ENCODE measurements at regions not wholly inside any gene's neighbourhood (a gene's known extent, or its start where the extent isn't known, plus 50 kb on each side); places are given as distances from the start of the nearest gene placed in this dataset.

DNA sequence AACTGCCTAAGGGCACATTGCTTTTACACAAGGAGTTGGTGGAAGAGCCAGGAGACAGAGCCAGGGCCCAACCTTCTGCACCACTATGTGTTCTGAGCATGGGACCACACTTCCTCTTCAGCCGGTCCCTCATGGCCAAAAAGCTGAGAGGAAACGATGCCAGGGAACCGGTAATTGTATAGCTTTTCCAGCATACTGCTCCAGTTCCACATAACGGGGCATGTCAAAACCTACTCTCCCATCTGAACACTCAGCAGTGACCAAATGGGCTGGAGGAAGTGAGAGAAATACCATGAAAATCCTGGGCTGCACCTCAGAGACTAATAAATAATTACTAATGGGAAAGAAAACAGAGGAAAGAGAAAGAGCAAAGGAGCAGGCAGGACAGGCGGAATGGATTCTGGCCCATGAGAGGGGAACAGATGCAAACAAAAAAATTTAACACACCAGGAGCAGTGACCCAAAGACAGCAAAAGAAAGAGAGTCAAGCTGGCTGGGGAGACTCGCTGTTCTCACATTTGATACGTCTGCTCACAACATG lies 52.0 kb upstream of the BMP2 start:
- no peak overlapping the region for H3K4me3 ChIP-seq (ENCODE audit: low read length)
- no peaks in the 10 kb centered on the region for H3K4me1 ChIP-seq (ENCODE audit: low read length)
- TF ChIP-seq, protein P1, sequence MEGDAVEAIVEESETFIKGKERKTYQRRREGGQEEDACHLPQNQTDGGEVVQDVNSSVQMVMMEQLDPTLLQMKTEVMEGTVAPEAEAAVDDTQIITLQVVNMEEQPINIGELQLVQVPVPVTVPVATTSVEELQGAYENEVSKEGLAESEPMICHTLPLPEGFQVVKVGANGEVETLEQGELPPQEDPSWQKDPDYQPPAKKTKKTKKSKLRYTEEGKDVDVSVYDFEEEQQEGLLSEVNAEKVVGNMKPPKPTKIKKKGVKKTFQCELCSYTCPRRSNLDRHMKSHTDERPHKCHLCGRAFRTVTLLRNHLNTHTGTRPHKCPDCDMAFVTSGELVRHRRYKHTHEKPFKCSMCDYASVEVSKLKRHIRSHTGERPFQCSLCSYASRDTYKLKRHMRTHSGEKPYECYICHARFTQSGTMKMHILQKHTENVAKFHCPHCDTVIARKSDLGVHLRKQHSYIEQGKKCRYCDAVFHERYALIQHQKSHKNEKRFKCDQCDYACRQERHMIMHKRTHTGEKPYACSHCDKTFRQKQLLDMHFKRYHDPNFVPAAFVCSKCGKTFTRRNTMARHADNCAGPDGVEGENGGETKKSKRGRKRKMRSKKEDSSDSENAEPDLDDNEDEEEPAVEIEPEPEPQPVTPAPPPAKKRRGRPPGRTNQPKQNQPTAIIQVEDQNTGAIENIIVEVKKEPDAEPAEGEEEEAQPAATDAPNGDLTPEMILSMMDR (IDR thresholded peaks at IDR 0.05; ENCODE audit: low read depth, low read length) = no peak
- TF ChIP-seq EZH2phosphoT487 (IDR thresholded peaks at IDR 0.05; ENCODE audit: low read depth) = no peak
- no peak overlapping the region for H3K27ac ChIP-seq (ENCODE audit: low read length)
- no peaks in the 10 kb centered on the region for H3K9me3 ChIP-seq (ENCODE audit: insufficient read depth, low read length)
- H2AFZ ChIP-seq (ENCODE audit: low read depth, low read length) = no peak overlapping the region
- no peaks in the 10 kb centered on the region for H4K20me1 ChIP-seq (ENCODE audit: insufficient read depth, low read length)
- H3K9ac ChIP-seq (ENCODE audit: low read length) = no peak overlapping the region
- H3K36me3 ChIP-seq (replicated peaks; ENCODE audit: low read depth, low read length) = no peaks in the 10 kb centered on the region
- H3K4me2 ChIP-seq (ENCODE audit: low read length) = no peak overlapping the region
- H3K79me2 ChIP-seq (ENCODE audit: low read length) = no peaks in the 10 kb centered on the region
- H3K27me3 ChIP-seq (ENCODE audit: low read depth, low read length) = no peaks in the 10 kb centered on the region

GRCh38 chr20:6714279-6714711 lies 53.2 kb upstream of the BMP2 start:
- no peak overlapping the region for H3K9ac ChIP-seq (ENCODE audit: low read length)
- no peaks in the 10 kb centered on the region for H3K27me3 ChIP-seq (ENCODE audit: low read depth, low read length)
- no peak overlapping the region for H3K4me2 ChIP-seq (ENCODE audit: low read length)
- H3K27ac ChIP-seq (ENCODE audit: low read length) = no peak overlapping the region
- H3K9me3 ChIP-seq (ENCODE audit: insufficient read depth, low read length) = no peaks in the 10 kb centered on the region
- H3K79me2 ChIP-seq (ENCODE audit: low read length) = no peaks in the 10 kb centered on the region
- H3K36me3 ChIP-seq (replicated peaks; ENCODE audit: low read depth, low read length) = no peaks in the 10 kb centered on the region
- no peaks in the 10 kb centered on the region for H3K4me1 ChIP-seq (ENCODE audit: low read length)
- H4K20me1 ChIP-seq (ENCODE audit: insufficient read depth, low read length) = no peaks in the 10 kb centered on the region
- TF ChIP-seq, protein P1 (IDR thresholded peaks at IDR 0.05; ENCODE audit: low read depth, low read length) = no peak
- no peak for TF ChIP-seq EZH2phosphoT487 (IDR thresholded peaks at IDR 0.05; ENCODE audit: low read depth)
- H3K4me3 ChIP-seq (ENCODE audit: low read length) = no peak overlapping the region
- H2AFZ ChIP-seq (ENCODE audit: low read depth, low read length) = no peak overlapping the region

DNA sequence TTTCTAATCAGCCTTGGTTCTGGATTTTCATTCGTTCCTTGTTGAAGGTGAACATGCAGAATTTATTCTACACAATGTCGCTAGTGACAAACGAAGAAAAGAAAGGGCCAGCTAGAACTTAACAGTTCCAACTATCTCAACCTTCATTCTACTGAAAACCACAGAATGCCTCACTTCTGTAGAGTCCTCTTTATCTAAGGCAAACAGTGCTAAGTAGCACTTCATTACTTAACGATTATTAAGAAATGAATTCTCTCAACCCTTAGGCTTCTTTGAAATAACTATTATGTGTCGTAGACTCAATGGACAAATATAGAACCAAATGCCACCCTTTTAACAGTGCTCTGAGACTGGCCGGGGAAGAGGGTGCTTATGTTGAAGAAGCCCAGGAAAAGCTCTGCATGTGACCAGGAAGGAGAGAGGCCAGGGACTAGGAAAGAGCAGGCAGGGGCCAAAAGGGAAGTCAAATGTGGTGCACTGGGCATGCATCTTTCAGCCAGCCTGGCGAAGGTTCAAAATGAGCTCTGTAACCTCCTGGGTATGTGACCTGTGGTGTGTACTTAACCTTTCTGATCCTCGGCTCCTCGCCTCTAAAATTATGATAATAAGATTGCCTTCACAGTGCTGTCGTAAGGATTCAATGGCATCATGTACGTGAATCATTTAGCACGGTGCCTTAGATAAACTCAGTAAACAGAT lies 55.4 kb upstream of the BMP2 start:
- Histone ChIP-seq H3K9ac (ENCODE audit: low read length) (no peak overlapping the region), H3K4me2 (ENCODE audit: low read length) (no peak overlapping the region), H3K27ac (ENCODE audit: low read length) (no peak overlapping the region), H3K79me2 (ENCODE audit: low read length) (no peaks in the 10 kb centered on the region), H3K9me3 (ENCODE audit: insufficient read depth, low read length) (no peaks in the 10 kb centered on the region), H2AFZ (ENCODE audit: low read depth, low read length) (no peak overlapping the region), H3K4me3 (ENCODE audit: low read length) (no peak overlapping the region), H3K36me3 (replicated peaks; ENCODE audit: low read depth, low read length) (no peaks in the 10 kb centered on the region), H3K27me3 (ENCODE audit: low read depth, low read length) (no peaks in the 10 kb centered on the region), H4K20me1 (ENCODE audit: insufficient read depth, low read length) (0 out of 2 replicates have a peak, but pooled peaks cover 1% of the 10 kb centered on the region), H3K4me1 (ENCODE audit: low read length) (no peaks in the 10 kb centered on the region)
- TF ChIP-seq EZH2phosphoT487 (IDR thresholded peaks at IDR 0.05; ENCODE audit: low read depth) = no peak

- Histone ChIP-seq H3K4me3 (ENCODE audit: low read length) (no peak overlapping the region), H3K27me3 (ENCODE audit: low read depth, low read length) (no peaks in the 10 kb centered on the region), H3K79me2 (ENCODE audit: low read length) (no peaks in the 10 kb centered on the region), H3K36me3 (replicated peaks; ENCODE audit: low read depth, low read length) (no peaks in the 10 kb centered on the region), H3K4me1 (ENCODE audit: low read length) (no peaks in the 10 kb centered on the region), H2AFZ (ENCODE audit: low read depth, low read length) (no peak overlapping the region), H3K9ac (ENCODE audit: low read length) (no peak overlapping the region), H4K20me1 (ENCODE audit: insufficient read depth, low read length) (0 out of 2 replicates have a peak, but pooled peaks cover 3% of the 10 kb centered on the region), H3K27ac (ENCODE audit: low read length) (no peak overlapping the region), H3K9me3 (ENCODE audit: insufficient read depth, low read length) (no peaks in the 10 kb centered on the region), H3K4me2 (ENCODE audit: low read length) (no peak overlapping the region)
- TF ChIP-seq EZH2phosphoT487 (IDR thresholded peaks at IDR 0.05; ENCODE audit: low read depth) = no peak
- TF ChIP-seq, protein P1 (IDR thresholded peaks at IDR 0.05; ENCODE audit: low read depth, low read length) = no peak
Measured at GRCh38 chr20:6709910-6710595, 57.4 kb upstream of the BMP2 start.
